ENCODE measurements at regions not wholly inside any gene's neighbourhood (a gene's known extent, or its start where the extent isn't known, plus 50 kb on each side); places are given as distances from the start of the nearest gene placed in this dataset.
A peak's percentile ranks its signal among the peaks of the same experiment; 100 is the strongest.
"Not testable (repeated sequence)": the region's sequence is repeated elsewhere in the genome, so short reads cannot be mapped to it uniquely, and the experiment has no call there.

GRCh38 chr19:30936276-30936675 is 413.0 kb downstream of the TSHZ3 start:
- no peak for DNase-seq

- DNase-seq = no peak
These were observed 414.1 kb downstream of the TSHZ3 start for GRCh38 chr19:30935146-30935545.

GRCh38 chr19:30933454-30933853 is 415.8 kb downstream of the TSHZ3 start:
- DNase-seq = not testable (repeated sequence)

DNA sequence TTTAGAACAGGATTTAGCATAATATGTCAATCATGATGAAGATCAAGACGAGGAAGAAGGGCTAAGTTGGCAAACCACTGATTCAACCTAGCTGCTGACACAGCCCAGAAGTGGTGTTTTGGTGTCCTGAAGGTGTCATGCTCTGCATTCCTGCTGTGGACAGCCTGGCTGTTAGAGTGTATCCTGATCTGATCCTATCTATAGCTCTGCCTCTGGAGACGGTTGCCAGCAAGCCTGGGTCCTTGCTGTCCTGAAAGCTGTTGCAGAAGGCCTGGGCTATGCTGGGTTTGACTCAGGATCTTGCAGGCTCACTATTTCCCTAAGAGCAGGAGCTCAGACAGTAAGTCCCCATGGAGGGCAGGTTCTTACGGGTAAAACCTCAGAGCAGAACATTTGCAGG is 416.4 kb downstream of the TSHZ3 start:
- DNase-seq = peak; percentile 46

DNA sequence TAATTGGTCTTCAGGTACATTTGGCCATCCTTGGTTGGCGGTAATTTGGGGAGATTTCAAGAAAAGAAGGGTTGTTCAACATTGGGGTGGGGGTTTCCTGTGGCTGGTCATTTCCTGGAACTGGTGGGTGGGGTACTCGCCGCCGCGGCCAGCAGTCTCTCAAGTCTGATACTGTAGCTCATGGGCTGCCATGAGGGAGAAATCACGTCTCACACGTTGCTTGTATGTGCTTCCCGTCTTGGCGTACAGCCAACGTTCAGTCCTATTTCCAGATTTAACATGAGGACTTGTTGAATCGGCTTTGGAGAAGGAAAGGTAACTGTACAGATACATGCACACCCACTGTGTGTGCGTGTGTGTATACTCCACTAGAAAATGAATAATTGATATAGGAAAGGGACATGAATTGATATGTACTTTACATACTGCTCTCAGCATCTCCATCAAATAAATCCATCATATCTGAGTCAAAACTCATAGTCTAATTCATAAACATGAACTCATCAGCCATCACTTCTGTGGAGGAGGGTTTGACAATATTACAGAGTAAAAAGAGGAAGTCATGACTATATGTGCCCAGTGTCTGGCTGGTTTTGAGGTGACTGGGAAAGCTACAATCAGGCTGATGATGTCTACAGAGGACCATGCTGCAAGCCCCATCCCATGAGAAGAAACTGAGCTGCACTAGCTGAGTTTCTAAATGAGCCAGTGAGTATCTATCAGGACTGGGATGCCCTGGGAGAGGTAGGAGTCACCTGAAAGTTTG is 418.1 kb downstream of the TSHZ3 start:
- peak; percentile 21 for DNase-seq

DNA sequence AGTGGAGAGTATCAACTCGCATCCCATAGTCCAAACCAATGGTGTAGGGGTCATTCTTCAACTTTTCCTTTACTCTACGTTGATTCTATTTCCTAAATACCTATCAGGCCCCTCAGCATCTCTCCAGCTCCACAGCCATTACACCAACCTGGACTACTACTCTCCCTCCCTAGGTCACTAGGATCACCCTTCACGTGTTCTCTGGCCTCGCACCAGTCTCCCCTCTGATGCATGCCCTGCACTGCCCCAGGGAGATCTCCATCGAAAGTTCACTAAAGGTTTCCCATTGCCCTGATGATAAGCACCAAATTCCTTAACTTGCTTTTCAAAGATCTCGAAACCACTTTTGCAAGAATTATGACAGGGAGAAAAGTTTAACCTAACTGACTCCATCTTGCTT is 421.5 kb downstream of the TSHZ3 start:
- DNase-seq = no peak

DNA sequence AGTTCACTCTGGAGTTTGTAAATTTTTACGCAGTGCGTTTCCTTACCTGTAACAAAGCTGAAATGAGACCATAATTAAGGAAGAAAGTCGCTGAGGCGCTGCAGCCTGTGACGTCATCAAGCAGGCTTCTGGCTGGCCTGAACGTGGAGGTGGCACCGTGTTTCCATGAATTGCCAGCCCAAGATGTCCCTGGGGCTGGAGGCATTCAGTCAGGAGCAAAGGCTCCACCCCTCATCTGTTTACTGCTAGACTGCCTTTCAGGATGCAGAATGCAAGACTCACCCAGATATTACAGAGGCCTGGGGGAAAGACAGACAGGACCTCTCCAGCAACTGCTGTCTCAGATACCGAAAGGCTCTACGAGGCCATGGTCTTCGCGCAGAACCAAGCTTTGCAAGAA is 424.6 kb downstream of the TSHZ3 start:
- DNase-seq = peak; percentile 46

- DNase-seq = peak; percentile 34
These were observed 425.1 kb downstream of the TSHZ3 start for GRCh38 chr19:30924069-30924636.

DNA sequence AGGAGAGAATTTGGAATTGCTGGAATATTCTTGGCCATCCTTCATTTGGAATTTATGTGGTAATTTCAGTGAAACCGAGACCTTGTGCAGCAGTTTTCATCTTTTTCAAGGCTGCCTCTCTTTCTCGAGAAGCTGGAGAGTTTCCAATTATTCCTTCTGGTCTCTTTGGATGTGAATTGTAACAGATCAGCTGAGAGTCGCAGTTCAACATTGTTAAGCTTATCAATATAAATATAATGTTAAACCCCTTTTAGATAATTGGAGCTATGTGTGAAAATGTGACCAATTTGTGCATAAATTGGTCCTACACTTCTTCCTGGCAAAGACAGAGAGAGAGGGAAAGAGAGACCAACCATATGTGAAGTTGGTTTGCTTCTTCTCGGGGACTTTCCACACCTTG is 425.6 kb downstream of the TSHZ3 start:
- peak; percentile 5 for DNase-seq

DNA sequence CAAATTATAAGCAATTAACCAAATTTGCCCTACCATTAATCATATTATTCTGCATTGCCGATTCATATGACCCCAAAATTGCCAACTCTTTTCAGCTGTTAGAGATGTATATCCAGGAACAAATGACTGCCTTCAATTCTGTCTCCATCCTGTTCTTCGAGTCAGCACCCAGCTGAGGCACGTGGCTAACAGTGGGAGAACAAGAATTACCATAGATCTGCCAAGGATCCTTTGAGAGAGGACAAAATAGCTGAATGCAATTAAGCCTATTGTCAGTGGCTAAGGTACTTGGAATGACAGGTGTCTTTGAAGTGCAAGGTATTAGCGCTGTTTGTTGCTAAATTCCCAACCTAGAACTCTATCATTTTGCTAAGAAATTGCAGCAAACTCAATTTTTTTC is 426.1 kb downstream of the TSHZ3 start:
- DNase-seq = peak; percentile 38

- DNase-seq = no peak
These were observed 429.0 kb downstream of the TSHZ3 start for GRCh38 chr19:30920222-30920621.

DNA sequence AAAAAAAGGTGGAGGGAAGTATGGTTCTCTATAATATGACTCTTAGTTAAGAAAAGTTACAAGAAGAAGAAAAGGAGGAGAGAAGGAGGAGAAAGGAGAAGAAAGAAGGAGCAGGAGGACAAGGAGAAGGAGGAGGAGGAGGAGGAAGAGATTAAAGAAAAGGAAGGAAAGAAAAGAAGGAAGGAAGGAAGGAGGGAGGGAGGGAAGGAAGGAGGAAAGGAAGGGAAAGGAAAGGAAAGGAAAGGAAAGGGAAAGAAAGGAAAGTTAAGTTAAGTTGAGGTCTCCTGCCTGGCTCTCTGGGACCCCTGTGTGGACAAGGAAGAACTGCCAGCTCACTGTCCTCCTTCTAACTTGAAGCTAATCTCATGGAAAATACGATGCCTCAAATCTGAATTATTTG is 429.5 kb downstream of the TSHZ3 start:
- DNase-seq = no peak

DNA sequence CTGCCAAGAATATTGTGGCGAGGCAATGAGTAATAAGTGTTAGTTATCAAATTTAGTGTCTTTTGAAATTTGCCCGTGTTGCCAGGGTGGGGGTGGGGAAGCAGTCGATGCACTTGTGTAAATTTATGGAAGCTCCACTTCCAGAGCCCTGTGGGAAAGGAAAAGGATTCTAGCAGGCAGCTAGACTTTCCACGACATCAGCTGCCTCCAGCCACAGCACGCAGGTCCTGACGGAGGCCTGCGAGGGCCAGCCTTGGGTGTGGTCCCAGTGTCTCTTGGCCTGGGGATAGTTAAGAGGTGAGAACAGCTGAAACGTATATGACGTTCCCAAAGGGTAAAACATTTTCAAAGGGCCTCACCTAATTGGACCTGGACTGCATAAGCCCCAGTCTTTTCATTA is 433.0 kb downstream of the TSHZ3 start:
- DNase-seq = peak; percentile 46

GRCh38 chr19:30911491-30911890 is 437.7 kb downstream of the TSHZ3 start:
- DNase-seq = no peak

- no peak for DNase-seq
These were observed 438.6 kb downstream of the TSHZ3 start for GRCh38 chr19:30910485-30911240.

DNA sequence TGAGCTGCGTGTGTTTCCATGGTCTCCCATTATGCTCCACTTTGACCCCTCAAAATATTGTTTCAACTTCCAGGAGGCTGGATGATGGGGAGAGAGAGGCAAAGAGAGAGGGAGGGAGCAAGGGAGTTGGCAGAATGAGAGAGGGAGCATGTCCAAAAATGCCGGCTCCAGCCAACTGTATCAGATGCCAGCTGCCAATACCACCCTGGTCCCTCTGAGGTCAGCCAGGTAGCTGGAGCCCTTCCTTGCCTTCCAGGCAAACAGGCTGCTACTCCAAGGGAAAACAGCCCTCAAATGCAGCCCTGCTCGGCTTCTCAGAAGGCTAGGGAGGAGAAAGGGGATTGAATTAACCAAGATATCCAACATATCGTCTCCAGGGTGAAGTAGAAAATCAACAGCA is 440.0 kb downstream of the TSHZ3 start:
- no peak for DNase-seq

DNA sequence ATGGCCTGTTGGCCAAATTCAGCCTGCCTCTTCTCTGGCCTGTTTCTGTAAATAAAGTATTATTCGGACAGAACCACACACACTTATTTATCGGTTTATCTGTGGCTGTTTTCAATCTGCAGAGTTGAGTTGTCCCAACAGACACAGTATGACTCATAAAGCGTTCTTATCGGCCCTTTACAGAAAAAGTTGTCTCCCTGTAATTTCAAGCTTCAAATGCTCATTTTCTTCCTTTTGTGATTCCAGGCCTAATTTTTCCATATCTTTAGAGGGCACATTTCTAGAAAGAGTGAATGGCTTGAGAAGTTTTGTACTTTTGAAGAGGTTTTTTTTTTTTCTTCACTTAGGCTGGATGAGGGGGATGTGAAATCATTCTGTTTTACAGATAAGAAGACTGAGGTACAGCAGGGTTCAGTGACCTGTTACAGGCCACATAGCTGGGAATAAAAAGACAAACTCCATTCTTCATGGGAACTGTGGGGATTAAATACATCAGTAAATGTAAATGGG is 440.9 kb downstream of the TSHZ3 start:
- no peak for DNase-seq

GRCh38 chr19:30906871-30907270 is 442.4 kb downstream of the TSHZ3 start:
- no peak for DNase-seq

DNA sequence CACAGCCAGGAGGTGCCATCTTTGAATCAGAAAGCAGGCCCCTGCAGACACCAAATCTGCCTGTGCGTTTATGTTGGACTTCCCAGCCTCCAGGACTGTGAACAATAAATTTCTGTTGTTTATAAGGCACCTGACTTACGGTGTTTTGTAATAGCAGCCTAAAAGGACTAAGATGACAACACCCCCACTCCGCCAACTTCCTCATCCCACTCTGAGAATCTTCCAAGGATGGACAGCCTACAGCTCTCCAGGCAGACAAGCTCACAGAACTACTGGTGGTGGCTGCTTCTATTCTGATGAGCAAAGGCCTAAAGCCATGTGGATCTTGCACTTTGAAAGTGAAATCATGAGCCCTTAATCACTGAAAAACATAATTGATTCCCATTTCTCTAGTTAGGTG is 449.2 kb downstream of the TSHZ3 start:
- DNase-seq = no peak

DNA sequence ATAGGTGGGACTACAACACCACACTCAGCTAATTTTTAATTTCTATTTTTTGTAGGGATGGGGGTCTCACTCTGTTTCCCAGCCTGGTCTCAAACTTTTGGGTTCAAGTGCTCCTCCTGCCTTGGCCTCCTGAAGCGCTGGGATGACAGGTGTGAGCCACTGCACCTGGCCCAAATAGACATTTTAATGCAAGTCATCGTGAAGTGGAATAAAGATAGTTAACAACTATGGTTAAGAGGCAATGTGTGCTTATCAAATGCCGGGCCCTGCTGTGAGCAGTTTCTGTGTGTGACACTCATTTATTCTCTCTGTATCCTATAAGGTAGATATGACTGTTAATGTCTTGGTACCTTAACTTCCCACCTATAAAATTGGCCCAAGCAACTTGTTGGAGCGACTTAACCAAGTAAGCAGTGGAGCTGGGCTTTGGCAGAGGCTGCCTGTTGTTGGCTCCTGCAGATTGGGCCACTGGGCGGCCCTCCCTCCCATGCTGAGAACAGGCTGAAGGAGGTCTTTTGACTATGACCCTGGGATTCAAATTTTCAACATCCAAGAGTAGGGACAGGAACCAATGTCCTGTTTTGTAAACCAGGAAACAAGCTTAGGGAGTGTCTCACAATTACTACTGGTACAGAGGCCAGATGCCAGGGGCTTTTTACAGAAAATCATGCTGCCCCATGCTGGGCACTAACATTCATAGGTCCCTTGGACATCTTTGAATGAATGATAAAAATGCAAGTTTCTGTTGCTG is 450.7 kb downstream of the TSHZ3 start:
- peak; percentile 38 for DNase-seq

DNA sequence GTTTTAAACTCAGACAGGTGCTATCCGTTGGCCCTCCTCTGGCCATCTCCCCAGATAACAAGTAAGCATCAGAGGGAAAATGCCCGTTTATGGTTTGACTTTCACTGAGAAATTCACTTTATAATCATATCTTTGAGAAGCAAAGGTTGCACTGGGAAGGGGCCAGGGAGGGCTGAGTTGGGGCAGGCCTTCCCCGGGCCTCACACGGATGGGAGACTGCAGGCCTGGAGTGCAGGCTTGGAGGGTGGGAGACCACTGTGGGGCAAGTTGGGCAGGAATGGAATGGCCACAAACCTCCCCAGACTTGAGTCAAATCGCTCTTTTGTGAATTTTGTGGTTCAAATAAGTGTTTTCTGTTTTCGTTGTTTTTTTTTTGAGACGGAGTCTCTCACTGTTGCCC is 451.7 kb downstream of the TSHZ3 start:
- peak; percentile 11 for DNase-seq

- DNase-seq = no peak
These were observed 452.2 kb downstream of the TSHZ3 start for GRCh38 chr19:30897034-30897433.

GRCh38 chr19:30896554-30896953 is 452.7 kb downstream of the TSHZ3 start:
- DNase-seq = peak; percentile 70

Measured in islet precursor cell (in vitro differentiated cells).